ENCODE measurements at regions not wholly inside any gene's neighbourhood (a gene's known extent, or its start where the extent isn't known, plus 50 kb on each side); places are given as distances from the start of the nearest gene placed in this dataset.
"Not testable (repeated sequence)": the region's sequence is repeated elsewhere in the genome, so short reads cannot be mapped to it uniquely, and the experiment has no call there.

- H2AK5ac ChIP-seq (ENCODE audit: low read depth, low read length); H3K9me3 ChIP-seq (ENCODE audit: control insufficient read depth, insufficient read depth, low read length); H3K79me1 ChIP-seq (ENCODE audit: low read depth in 1 of 2, low read length in 2 of 2); H2AK9ac ChIP-seq (replicated peaks; ENCODE audit: low read depth, low read length, poor library complexity); H3K9ac ChIP-seq (ENCODE audit: low read depth, low read length); ATAC-seq (ENCODE audit: low read depth); in situ Hi-C loops (cut with MboI; ENCODE audit: low sequenced_read_pairs); H3K4me2 ChIP-seq (ENCODE audit: low read depth, low read length); dilution Hi-C loops (cut with HindIII; ENCODE audit: low sequenced_read_pairs, unreplicated experiment); H3K27ac ChIP-seq (ENCODE audit: insufficient read depth, low read length); H4K91ac ChIP-seq (ENCODE audit: insufficient read depth, low read depth, low read length); CTCF ChIA-PET; H4K20me1 ChIP-seq (ENCODE audit: insufficient read depth, low read length); H3K36me3 ChIP-seq (ENCODE audit: control insufficient read depth, insufficient read depth, low read length); DNase-seq; H3K4me3 ChIP-seq (ENCODE audit: insufficient read depth, low read depth, low read length); H3K27me3 ChIP-seq (ENCODE audit: control insufficient read depth, insufficient read depth, low read length); BruUV-seq (replicated peaks); H3K4me1 ChIP-seq (ENCODE audit: control insufficient read depth, insufficient read depth, low read length); H3K23ac ChIP-seq (ENCODE audit: low read depth, low read length); H4K8ac ChIP-seq (ENCODE audit: low read depth in 2 of 2, low read length in 2 of 2); H2AFZ ChIP-seq (replicated peaks; ENCODE audit: low read length, poor library complexity); POLR2A ChIA-PET (ENCODE audit: unreplicated experiment); H3K9me1 ChIP-seq (ENCODE audit: insufficient read depth, low read length); H3K14ac ChIP-seq (replicated peaks; ENCODE audit: low read depth, low read length); H2BK20ac ChIP-seq (ENCODE audit: low read depth, low read length); H4K5ac ChIP-seq (ENCODE audit: low read depth, low read length); H3K18ac ChIP-seq (ENCODE audit: low read depth, low read length); H2BK120ac ChIP-seq (ENCODE audit: low read depth, low read length); H3K4ac ChIP-seq (ENCODE audit: low read depth, low read length); H2BK15ac ChIP-seq (ENCODE audit: low read depth, low read length); H3K56ac ChIP-seq (ENCODE audit: extremely low read depth, insufficient read depth, low read length); H2BK5ac ChIP-seq (ENCODE audit: low read depth, low read length, poor library complexity, severe bottlenecking); intact Hi-C loops (cut with micrococcal nuclease): not testable (repeated sequence)
- no CpG with 5 or more reads among the region's 1 CpG for WGBS, 2 experiments (ENCODE audit: extremely low coverage in 2 of 2, insufficient read length in 1 of 2)
Observed at GRCh38 chr6:8920244-8920643, 484.9 kb upstream of the SLC35B3 start.
